HEK293 (cell line): ENCODE measurements at regions not wholly inside any gene's neighbourhood (a gene's known extent, or its start where the extent isn't known, plus 50 kb on each side); places are given as distances from the start of the nearest gene placed in this dataset.

ENCODE experiments used
- CTCF ChIA-PET: fragments of 350-600 bp; formaldehyde crosslinking; extraction: SDS; loops from one replicate; lab custom pipeline; 2021; ENCODE audit warnings: antibody characterized with exemption; lab: Yijun Ruan, JAX
- POLR2A ChIA-PET: fragments of 300-600 bp; formaldehyde crosslinking; extraction: SDS; loops from one replicate; lab custom pipeline; 2020; ENCODE audit warnings: antibody characterized with exemption, inconsistent platforms; lab: Yijun Ruan, JAX
- H3K27ac ChIP-seq: fragments of 200-500 bp; sonication (Bioruptor generic); 2 replicates; pipeline ENCODE4 v1.5.1; 2014; ENCODE audit warnings: low read depth, low read length, control low read depth, inconsistent platforms; ENCODE audit errors: extremely low read depth
- H3K36me3 ChIP-seq, 2 experiments: fragments of 200-500 bp in 1 of 2; sonication (Bioruptor generic) in 1 of 2; 1 replicate in 1 of 2; 2 replicates in 1 of 2; pipeline ENCODE4 v1.5.1; 2014 to 2017; ENCODE audit warnings: inconsistent platforms in 2 of 2, low read length in 2 of 2; ENCODE audit not compliant: control insufficient read depth in 2 of 2, insufficient read depth in 1 of 2
- H3K4me1 ChIP-seq: fragments of 200-500 bp; sonication (Bioruptor generic); 2 replicates; pipeline ENCODE4 v1.5.1; 2014; ENCODE audit warnings: mild to moderate bottlenecking, low read length, inconsistent platforms; ENCODE audit not compliant: control insufficient read depth, insufficient read depth
- H3K4me3 ChIP-seq: 2 replicates; pipeline ENCODE4 v1.5.1; 2011; ENCODE audit warnings: low read depth, mild to moderate bottlenecking, control low read depth, low read length, moderate library complexity
- H3K9me3 ChIP-seq: fragments of 200-500 bp; sonication (Bioruptor generic); 2 replicates; pipeline ENCODE4 v1.5.1; 2014; ENCODE audit warnings: low read depth, low read length, inconsistent platforms; ENCODE audit not compliant: control insufficient read depth, insufficient read depth
- ELK4 ChIP-seq: IDR thresholded peaks from 2 replicates; pipeline ENCODE4 v1.6.1; 2011; ENCODE audit warnings: mild to moderate bottlenecking, low read depth, low read length, borderline replicate concordance
- HIC1 ChIP-seq: fragments of 450-650 bp; formaldehyde crosslinking; IDR thresholded peaks from 2 replicates; pipeline ENCODE4 v1.5.1; 2016; ENCODE audit warnings: missing biosample characterization, missing genetic modification characterization
- HOXA7 ChIP-seq: sonication (generic); formaldehyde crosslinking; IDR thresholded peaks from 2 replicates; pipeline ENCODE4 v1.8.1; 2022; ENCODE audit warnings: missing genetic modification reagents, borderline replicate concordance
- TCF7L2 ChIP-seq: IDR thresholded peaks from 2 replicates; pipeline ENCODE4 v1.6.1; 2011; ENCODE audit warnings: low read depth, mild to moderate bottlenecking, inconsistent platforms, low read length, moderate library complexity, borderline replicate concordance
- TRIM28 ChIP-seq: IDR thresholded peaks from 2 replicates; pipeline ENCODE4 v1.6.1; 2011; ENCODE audit warnings: low read length, control low read depth, borderline replicate concordance
- ZBTB6 ChIP-seq: fragments of 450-650 bp; formaldehyde crosslinking; IDR thresholded peaks from 2 replicates; pipeline ENCODE4 v1.5.1; 2017; ENCODE audit warnings: missing biosample characterization, missing genetic modification characterization
- ZBTB7A ChIP-seq: fragments of 450-650 bp; formaldehyde crosslinking; IDR thresholded peaks from 2 replicates; pipeline ENCODE4 v1.5.1; 2016; ENCODE audit warnings: low read depth, missing biosample characterization, missing genetic modification characterization
- ZNF174 ChIP-seq: fragments of 450-650 bp; formaldehyde crosslinking; IDR thresholded peaks from 2 replicates; pipeline ENCODE4 v1.5.0; 2017; ENCODE audit warnings: missing biosample characterization, mild to moderate bottlenecking, missing genetic modification characterization
- ZNF19 ChIP-seq: fragments of 450-650 bp; formaldehyde crosslinking; IDR thresholded peaks from 2 replicates; pipeline ENCODE4; 2016; ENCODE audit warnings: missing biosample characterization, missing genetic modification characterization, low read depth
- ZNF23 ChIP-seq: fragments of 450-650 bp; formaldehyde crosslinking; IDR thresholded peaks from 2 replicates; pipeline ENCODE4 v1.5.1; 2016; ENCODE audit warnings: missing biosample characterization, missing genetic modification characterization, borderline replicate concordance
- ZNF302 ChIP-seq: fragments of 450-650 bp; formaldehyde crosslinking; IDR thresholded peaks from 2 replicates; pipeline ENCODE4 v1.5.1; 2016; ENCODE audit warnings: missing biosample characterization, missing genetic modification characterization, low read depth
- ZNF473 ChIP-seq: fragments of 450-650 bp; formaldehyde crosslinking; IDR thresholded peaks from 2 replicates; pipeline ENCODE4 v1.5.1; 2017; ENCODE audit warnings: missing biosample characterization, missing genetic modification characterization
- ZNF558 ChIP-seq: fragments of 450-650 bp; formaldehyde crosslinking; IDR thresholded peaks from 2 replicates; pipeline ENCODE4 v1.5.1; 2016; ENCODE audit warnings: missing biosample characterization, missing genetic modification characterization
- ZNF626 ChIP-seq: fragments of 450-650 bp; sonication (Bioruptor Pico); formaldehyde crosslinking; IDR thresholded peaks from 2 replicates; pipeline ENCODE4 v1.5.1; 2018; ENCODE audit warnings: missing biosample characterization, missing genetic modification characterization, inconsistent platforms
- ZNF670 ChIP-seq: fragments of 450-650 bp; formaldehyde crosslinking; IDR thresholded peaks from 2 replicates; pipeline ENCODE4 v1.5.1; 2016; ENCODE audit warnings: missing biosample characterization, missing genetic modification characterization, low read depth
- TF ChIP-seq, protein P1 (sequence below): fragments of 450-650 bp; formaldehyde crosslinking; IDR thresholded peaks from 2 replicates; pipeline ENCODE4 v1.5.1; 2017; ENCODE audit warnings: missing biosample characterization, missing genetic modification characterization
- TF ChIP-seq, protein P2 (sequence below): fragments of 450-650 bp; formaldehyde crosslinking; IDR thresholded peaks from 2 replicates; pipeline ENCODE4 v1.5.1; 2016; ENCODE audit warnings: missing biosample characterization, missing genetic modification characterization

DNA sequence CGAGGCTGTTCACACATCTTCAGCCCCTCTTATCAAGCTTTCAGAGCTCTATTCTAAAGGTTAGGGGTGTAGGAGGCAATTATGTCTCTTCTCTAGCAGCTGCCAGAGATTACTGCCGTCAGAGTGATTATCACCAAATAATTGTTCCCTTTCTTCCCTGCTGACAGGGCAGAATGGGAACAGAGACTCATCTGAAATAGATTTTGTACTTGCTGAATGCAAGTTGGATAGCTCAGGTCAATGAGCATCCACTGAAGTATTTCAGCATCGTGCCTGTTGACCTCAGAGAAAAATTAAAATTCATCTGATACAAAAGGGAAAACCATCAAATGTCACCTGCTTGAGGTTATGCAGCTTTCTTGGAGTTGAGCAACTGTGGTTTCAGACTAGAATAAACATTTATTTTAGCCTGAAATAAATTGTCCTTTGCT lies 213.7 kb upstream of the MAP3K1 start:
- Histone ChIP-seq H3K9me3 (no peaks in the 10 kb centered on the region), H3K27ac (no peak overlapping the region), H3K36me3 (no peaks in the 10 kb centered on the region), H3K4me3 (no peak overlapping the region), H3K4me1 (no peaks in the 10 kb centered on the region)
- ChIA-PET CTCF (no interaction called here), POLR2A (no interaction called here)
- no peak for TF ChIP-seq ZNF558 (tag by site-specific recombination)
- no peak for TF ChIP-seq ZBTB7A (tag by site-specific recombination)
- TF ChIP-seq HIC1 (tag by site-specific recombination), result no peak
- no peak for TF ChIP-seq ZBTB6 (tag by site-specific recombination)
- TF ChIP-seq ELK4, result no peak
- TF ChIP-seq, protein P1, sequence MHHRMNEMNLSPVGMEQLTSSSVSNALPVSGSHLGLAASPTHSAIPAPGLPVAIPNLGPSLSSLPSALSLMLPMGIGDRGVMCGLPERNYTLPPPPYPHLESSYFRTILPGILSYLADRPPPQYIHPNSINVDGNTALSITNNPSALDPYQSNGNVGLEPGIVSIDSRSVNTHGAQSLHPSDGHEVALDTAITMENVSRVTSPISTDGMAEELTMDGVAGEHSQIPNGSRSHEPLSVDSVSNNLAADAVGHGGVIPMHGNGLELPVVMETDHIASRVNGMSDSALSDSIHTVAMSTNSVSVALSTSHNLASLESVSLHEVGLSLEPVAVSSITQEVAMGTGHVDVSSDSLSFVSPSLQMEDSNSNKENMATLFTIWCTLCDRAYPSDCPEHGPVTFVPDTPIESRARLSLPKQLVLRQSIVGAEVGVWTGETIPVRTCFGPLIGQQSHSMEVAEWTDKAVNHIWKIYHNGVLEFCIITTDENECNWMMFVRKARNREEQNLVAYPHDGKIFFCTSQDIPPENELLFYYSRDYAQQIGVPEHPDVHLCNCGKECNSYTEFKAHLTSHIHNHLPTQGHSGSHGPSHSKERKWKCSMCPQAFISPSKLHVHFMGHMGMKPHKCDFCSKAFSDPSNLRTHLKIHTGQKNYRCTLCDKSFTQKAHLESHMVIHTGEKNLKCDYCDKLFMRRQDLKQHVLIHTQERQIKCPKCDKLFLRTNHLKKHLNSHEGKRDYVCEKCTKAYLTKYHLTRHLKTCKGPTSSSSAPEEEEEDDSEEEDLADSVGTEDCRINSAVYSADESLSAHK (tag by site-specific recombination), result no peak
- no peak for TF ChIP-seq TRIM28
- TF ChIP-seq, protein P2, sequence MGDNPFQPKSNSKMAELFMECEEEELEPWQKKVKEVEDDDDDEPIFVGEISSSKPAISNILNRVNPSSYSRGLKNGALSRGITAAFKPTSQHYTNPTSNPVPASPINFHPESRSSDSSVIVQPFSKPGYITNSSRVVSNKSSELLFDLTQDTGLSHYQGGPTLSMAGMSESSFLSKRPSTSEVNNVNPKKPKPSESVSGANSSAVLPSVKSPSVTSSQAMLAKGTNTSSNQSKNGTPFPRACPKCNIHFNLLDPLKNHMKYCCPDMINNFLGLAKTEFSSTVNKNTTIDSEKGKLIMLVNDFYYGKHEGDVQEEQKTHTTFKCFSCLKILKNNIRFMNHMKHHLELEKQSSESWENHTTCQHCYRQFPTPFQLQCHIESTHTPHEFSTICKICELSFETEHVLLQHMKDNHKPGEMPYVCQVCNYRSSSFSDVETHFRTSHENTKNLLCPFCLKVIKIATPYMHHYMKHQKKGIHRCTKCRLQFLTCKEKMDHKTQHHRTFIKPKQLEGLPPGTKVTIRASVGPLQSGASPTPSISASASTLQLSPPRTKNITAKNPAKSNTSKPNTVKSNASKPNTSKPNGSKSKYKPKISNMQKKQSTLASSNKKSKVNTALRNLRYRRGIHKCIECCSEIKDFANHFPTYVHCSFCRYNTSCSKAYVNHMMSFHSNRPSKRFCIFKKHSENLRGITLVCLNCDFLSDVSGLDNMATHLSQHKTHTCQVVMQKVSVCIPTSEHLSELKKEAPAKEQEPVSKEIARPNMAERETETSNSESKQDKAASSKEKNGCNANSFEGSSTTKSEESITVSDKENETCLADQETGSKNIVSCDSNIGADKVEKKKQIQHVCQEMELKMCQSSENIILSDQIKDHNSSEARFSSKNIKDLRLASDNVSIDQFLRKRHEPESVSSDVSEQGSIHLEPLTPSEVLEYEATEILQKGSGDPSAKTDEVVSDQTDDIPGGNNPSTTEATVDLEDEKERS (tag by site-specific recombination), result no peak
- TF ChIP-seq ZNF473 (tag by site-specific recombination), result no peak
- TF ChIP-seq ZNF626 (tag by site-specific recombination), result no peak
- TF ChIP-seq HOXA7, result no peak
- no peak for TF ChIP-seq ZNF23
- no peak for TF ChIP-seq ZNF174 (tag by site-specific recombination)
- no peak for TF ChIP-seq ZNF19 (tag by site-specific recombination)
- no peak for TF ChIP-seq ZNF302 (tag by site-specific recombination)
- no peak for TF ChIP-seq ZNF670
- TF ChIP-seq TCF7L2, result no peak
